Neutrophil (primary cell): ENCODE measurements at regions not wholly inside any gene's neighbourhood (a gene's known extent, or its start where the extent isn't known, plus 50 kb on each side); places are given as distances from the start of the nearest gene placed in this dataset.

ENCODE experiments used
- H3K27ac ChIP-seq: fragments of 200-600 bp; sonication (generic); 2 replicates; pipeline ENCODE4 v1.5.1; 2016; ENCODE audit warnings: mild to moderate bottlenecking, moderate library complexity
- H3K27me3 ChIP-seq: fragments of 200-600 bp; sonication (generic); 2 replicates; pipeline ENCODE4 v1.6.0; 2016; ENCODE audit warnings: mild to moderate bottlenecking
- H3K36me3 ChIP-seq: fragments of 200-600 bp; sonication (generic); 2 replicates; pipeline ENCODE4 v1.5.1; 2017
- H3K4me1 ChIP-seq, 2 experiments: fragments of 200-600 bp in 1 of 2; sonication (generic) in 1 of 2; 1 replicate in 1 of 2; 2 replicates in 1 of 2; pipeline versions ENCODE4 v1.5.1 to v1.6.1; 2013 to 2016; ENCODE audit warnings: low read depth in 1 of 2, low read length in 1 of 2, mild to moderate bottlenecking in 1 of 2, moderate library complexity in 1 of 2; ENCODE audit not compliant: control insufficient read depth in 1 of 2, insufficient read depth in 1 of 2
- H3K4me3 ChIP-seq, 2 experiments: fragments of 200-600 bp in 1 of 2; sonication (generic) in 1 of 2; 1 replicate in 1 of 2; 2 replicates in 1 of 2; pipeline ENCODE4 v1.5.1; 2013 to 2016; ENCODE audit warnings: low read depth in 1 of 2, low read length in 1 of 2, mild to moderate bottlenecking in 1 of 2, moderate library complexity in 1 of 2
- H3K9me3 ChIP-seq: fragments of 200-600 bp; sonication (generic); 2 replicates; pipeline ENCODE4 v1.5.1; 2016
- TF ChIP-seq, protein P1 (sequence below): fragments of 200-600 bp; sonication (generic); IDR thresholded peaks from 2 replicates; pipeline ENCODE4 v1.5.1; 2016; ENCODE audit warnings: antibody characterized with exemption

DNA sequence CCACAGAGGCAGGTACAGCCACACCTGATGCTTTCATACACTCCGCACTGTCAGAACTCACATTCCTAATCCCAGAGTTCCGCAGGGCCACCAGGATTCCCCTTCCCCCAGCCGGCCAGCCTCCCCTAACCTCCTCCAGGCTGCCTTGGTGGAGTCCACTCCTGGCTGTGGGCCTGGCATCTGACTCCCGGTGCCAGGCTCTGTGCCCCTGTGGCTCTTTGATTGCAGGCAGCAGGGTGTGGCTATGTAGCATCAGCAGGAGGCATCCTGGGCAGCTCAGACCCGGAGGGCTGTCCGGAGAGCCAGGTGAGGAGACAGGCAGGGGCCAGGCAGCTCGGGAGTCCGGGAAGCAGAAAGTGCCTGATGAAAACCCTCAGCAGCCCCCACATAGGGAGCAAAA, 1432.9 kb downstream of the BRD1 start:
- Histone ChIP-seq H3K27me3 (no peaks in the 10 kb centered on the region), H3K27ac (no peak overlapping the region), H3K9me3 (no peaks in the 10 kb centered on the region), H3K4me1 (no peaks in the 10 kb centered on the region), H3K4me3 (no peak overlapping the region), H3K36me3 (no peaks in the 10 kb centered on the region)
- TF ChIP-seq, protein P1, sequence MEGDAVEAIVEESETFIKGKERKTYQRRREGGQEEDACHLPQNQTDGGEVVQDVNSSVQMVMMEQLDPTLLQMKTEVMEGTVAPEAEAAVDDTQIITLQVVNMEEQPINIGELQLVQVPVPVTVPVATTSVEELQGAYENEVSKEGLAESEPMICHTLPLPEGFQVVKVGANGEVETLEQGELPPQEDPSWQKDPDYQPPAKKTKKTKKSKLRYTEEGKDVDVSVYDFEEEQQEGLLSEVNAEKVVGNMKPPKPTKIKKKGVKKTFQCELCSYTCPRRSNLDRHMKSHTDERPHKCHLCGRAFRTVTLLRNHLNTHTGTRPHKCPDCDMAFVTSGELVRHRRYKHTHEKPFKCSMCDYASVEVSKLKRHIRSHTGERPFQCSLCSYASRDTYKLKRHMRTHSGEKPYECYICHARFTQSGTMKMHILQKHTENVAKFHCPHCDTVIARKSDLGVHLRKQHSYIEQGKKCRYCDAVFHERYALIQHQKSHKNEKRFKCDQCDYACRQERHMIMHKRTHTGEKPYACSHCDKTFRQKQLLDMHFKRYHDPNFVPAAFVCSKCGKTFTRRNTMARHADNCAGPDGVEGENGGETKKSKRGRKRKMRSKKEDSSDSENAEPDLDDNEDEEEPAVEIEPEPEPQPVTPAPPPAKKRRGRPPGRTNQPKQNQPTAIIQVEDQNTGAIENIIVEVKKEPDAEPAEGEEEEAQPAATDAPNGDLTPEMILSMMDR, result no peak

DNA sequence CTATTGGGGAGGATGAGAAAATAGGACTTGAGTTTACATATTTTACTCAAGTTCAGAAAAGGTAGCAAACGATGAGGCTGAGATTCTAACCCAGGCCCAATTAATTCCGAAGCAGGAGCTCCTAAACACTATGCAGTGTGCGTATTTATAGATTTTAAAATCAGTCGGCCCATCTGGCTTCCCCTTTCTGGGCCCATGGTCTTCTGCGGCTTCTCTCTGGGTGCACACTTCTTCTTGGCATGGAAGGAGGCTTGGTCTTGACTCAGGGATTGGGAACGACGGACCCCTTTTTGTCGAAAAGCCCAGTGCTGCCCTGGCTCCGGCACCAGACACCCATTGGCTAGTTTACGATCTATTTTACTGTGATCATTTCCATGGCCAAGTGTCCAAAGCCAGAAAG, 1433.8 kb downstream of the BRD1 start:
- Histone ChIP-seq H3K9me3 (no peaks in the 10 kb centered on the region), H3K27ac (no peak overlapping the region), H3K36me3 (no peaks in the 10 kb centered on the region), H3K27me3 (no peaks in the 10 kb centered on the region), H3K4me3 (no peak overlapping the region), H3K4me1 (no peaks in the 10 kb centered on the region)
- TF ChIP-seq, protein P1, result no peak

DNA sequence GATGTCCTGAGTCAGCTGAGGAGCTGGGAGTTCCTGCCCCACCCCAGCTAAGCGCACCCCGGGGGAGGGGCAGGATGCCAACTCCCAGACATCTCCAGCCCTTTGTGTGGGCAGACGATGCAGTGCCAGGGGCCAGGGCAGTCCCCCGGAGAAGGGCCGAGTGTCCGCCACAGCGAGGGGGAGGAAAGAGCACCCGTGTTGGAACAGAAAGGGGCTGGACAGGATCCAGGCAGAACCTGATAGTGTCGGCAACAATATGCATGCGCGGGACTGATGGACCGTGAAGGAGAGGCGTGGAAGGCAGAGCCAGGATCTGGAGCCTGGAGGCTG, 1434.7 kb downstream of the BRD1 start:
- TF ChIP-seq, protein P1, result no peak
- Histone ChIP-seq H3K36me3 (no peaks in the 10 kb centered on the region), H3K27ac (no peak overlapping the region), H3K9me3 (no peaks in the 10 kb centered on the region), H3K4me1 (no peaks in the 10 kb centered on the region), H3K27me3 (no peaks in the 10 kb centered on the region), H3K4me3 (no peak overlapping the region)

DNA sequence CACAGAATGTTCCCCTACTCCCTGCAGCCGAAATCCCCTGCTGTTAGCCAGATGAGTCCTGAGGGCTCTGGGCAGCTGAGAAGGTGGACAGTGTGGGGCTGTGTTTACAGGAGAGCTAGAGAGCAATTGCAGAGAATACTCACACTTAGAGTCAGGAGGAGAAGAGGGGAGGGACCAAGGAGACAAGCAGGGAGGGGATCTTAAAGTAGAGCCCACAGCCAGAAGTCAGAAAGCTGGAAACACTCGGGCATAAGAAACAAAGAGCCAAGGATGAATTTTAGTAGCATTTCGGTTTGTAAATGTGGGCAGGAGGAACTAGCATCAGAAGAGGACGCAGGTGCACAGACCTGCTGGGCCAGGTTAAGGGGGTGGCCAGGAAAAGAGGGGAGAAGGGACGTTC, 1435.9 kb downstream of the BRD1 start:
- TF ChIP-seq, protein P1, result no peak
- no peaks in the 10 kb centered on the region for H3K4me1 ChIP-seq
- no peak overlapping the region for H3K27ac ChIP-seq

DNA sequence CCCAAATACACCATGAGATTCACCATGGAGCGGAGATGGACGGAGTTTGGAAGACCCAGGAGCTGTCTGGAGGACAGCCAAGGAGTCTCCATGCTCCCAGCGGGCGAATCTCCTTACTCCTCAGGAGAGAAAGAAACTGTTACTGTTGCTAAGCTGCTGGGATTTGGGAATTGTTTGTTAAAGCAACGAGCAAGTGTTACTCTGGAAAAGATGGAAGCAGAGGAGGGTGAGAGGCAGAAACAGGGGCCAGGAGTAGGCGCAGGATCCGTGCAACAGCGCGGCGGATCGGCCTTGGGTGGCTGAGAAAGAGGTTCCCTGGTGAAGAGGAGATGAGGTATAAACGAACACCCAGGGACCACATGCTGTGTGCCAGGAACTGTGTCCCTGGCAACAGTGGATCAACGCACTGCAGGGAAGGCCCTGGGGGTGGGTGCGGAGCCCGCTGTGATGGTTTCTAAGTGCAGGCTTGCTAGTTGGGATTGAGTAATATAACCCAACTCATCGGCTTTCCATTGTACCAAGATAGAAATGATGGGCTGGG, 1436.4 kb downstream of the BRD1 start:
- no peaks in the 10 kb centered on the region for H3K27me3 ChIP-seq
- no peaks in the 10 kb centered on the region for H3K36me3 ChIP-seq
- no peak overlapping the region for H3K27ac ChIP-seq
- TF ChIP-seq, protein P1, result no peak
- no peaks in the 10 kb centered on the region for H3K9me3 ChIP-seq
- no peak overlapping the region for H3K4me3 ChIP-seq
- H3K4me1 ChIP-seq, result no peaks in the 10 kb centered on the region

More for the DNA sequence above, 1435.9 kb downstream of the BRD1 start:
- no peaks in the 10 kb centered on the region for H3K27me3 ChIP-seq
- no peaks in the 10 kb centered on the region for H3K9me3 ChIP-seq
- H3K4me3 ChIP-seq, result no peak overlapping the region
- H3K36me3 ChIP-seq, result no peaks in the 10 kb centered on the region

DNA sequence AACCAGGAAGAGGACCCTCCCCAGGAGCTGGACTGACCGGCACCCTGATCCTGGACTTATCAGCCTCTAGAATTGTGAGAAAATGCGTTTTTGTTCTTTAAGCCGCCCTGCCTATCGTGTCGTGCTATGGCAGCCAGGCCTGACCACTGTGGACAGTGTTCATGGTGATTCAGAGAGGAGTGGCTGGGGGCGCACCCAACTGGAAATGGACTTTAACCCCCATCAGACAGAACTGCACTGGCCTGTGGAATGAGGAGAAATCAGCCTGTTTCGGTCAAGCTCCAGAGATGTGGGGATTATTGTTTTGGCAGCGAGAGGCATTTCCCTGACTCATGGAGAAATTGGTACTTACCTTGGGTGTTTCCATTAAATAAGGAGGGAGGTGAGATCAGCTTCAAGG, 1437.8 kb downstream of the BRD1 start:
- TF ChIP-seq, protein P1, result no peak
- Histone ChIP-seq H3K4me3 (no peak overlapping the region), H3K4me1 (no peaks in the 10 kb centered on the region), H3K27me3 (no peaks in the 10 kb centered on the region), H3K27ac (no peak overlapping the region), H3K9me3 (no peaks in the 10 kb centered on the region), H3K36me3 (no peaks in the 10 kb centered on the region)
